Activated CD8-positive, alpha-beta T cell treated with anti-CD3 and anti-CD28 coated beads for 36 hours (primary cell): ENCODE measurements at regions not wholly inside any gene's neighbourhood (a gene's known extent, or its start where the extent isn't known, plus 50 kb on each side); places are given as distances from the start of the nearest gene placed in this dataset.

Source experiments
- ATAC-seq: fragments of 200-7000 bp; cut with Tn5 transposase; one replicate; pipeline ENCODE4 v1.10.0; 2021; ENCODE audit warnings: mild to moderate bottlenecking, moderate library complexity
- CTCF ChIA-PET: fragments of 350-600 bp; sonication (Branson Sonifier 250); formaldehyde crosslinking; loops from one replicate; lab custom pipeline; 2021; ENCODE audit warnings: antibody characterized with exemption; lab: Charles Lee
- POLR2A ChIA-PET: fragments of 350-600 bp; sonication (Branson Sonifier 250); formaldehyde crosslinking; loops from one replicate; lab custom pipeline; 2021; ENCODE audit warnings: antibody characterized with exemption; lab: Charles Lee
- DNase-seq: peaks from one replicate; pipeline ENCODE4 v3.0.0-alpha.2; 2020
- H3K27ac Mint-ChIP-seq: one replicate; pipeline ENCODE4 v1.8.0; 2021; ENCODE audit warnings: mild to moderate bottlenecking, mixed read lengths
- H3K27me3 Mint-ChIP-seq: one replicate; pipeline ENCODE4 v1.8.0; 2021; ENCODE audit warnings: mixed read lengths
- H3K36me3 Mint-ChIP-seq: one replicate; pipeline ENCODE4 v1.8.0; 2021; ENCODE audit warnings: low read depth, mixed read lengths
- H3K4me1 Mint-ChIP-seq: one replicate; pipeline ENCODE4 v1.8.0; 2021; ENCODE audit warnings: low read depth, mixed read lengths
- H3K4me3 Mint-ChIP-seq: one replicate; pipeline ENCODE4 v1.8.0; 2021; ENCODE audit warnings: mild to moderate bottlenecking, moderate library complexity, mixed read lengths
- H3K9me3 Mint-ChIP-seq: one replicate; pipeline ENCODE4 v1.8.0; 2021; ENCODE audit warnings: mixed read lengths
- CTCF ChIP-seq: fragments of 200-600 bp; IDR thresholded peaks from one replicate; pipeline ENCODE4 v1.8.0; 2022; ENCODE audit warnings: antibody characterized with exemption, mild to moderate bottlenecking
- intact Hi-C: fragments of 100-400 bp; cut with micrococcal nuclease; formaldehyde crosslinking; loops from one replicate; pipeline ENCODE4 v1.10.0; 2022

GRCh38 chr6:140824595-140824994, 1308.1 kb upstream of the GJE1 start:
- H3K27me3 Mint-ChIP-seq, result peaks cover 2% of the 10 kb centered on the region
- no peak for TF ChIP-seq CTCF
- H3K36me3 Mint-ChIP-seq, result no peaks in the 10 kb centered on the region
- intact Hi-C loops, result no loop called here
- ChIA-PET POLR2A (no interaction called here), CTCF (no interaction called here)
- no peak overlapping the region for H3K27ac Mint-ChIP-seq
- DNase-seq (no peak), ATAC-seq (no peak)
- H3K4me3 Mint-ChIP-seq, result no peak overlapping the region
- no peaks in the 10 kb centered on the region for H3K4me1 Mint-ChIP-seq
- H3K9me3 Mint-ChIP-seq, result no peaks in the 10 kb centered on the region

- intact Hi-C loops, result no loop called here
- TF ChIP-seq CTCF, result no peak
- H3K36me3 Mint-ChIP-seq, result no peaks in the 10 kb centered on the region
- CTCF ChIA-PET, result no interaction called here
- H3K4me1 Mint-ChIP-seq, result no peaks in the 10 kb centered on the region
- H3K4me3 Mint-ChIP-seq, result no peak overlapping the region
- no peaks in the 10 kb centered on the region for H3K9me3 Mint-ChIP-seq
- DNase-seq (no peak), ATAC-seq (no peak)
- H3K27me3 Mint-ChIP-seq, result peaks cover 2% of the 10 kb centered on the region
- no peak overlapping the region for H3K27ac Mint-ChIP-seq
- POLR2A ChIA-PET, result no interaction called here
These were observed 1311.5 kb upstream of the GJE1 start for GRCh38 chr6:140821196-140821595.

GRCh38 chr6:140817176-140817575, 1315.5 kb upstream of the GJE1 start:
- CTCF ChIA-PET, result interaction anchor here (0.9 kb wide), 1 partner anchor 14 kb away, joined by 3 read pairs; no protein-coding TSS in a partner anchor
- Mint-ChIP-seq H3K9me3 (no peaks in the 10 kb centered on the region), H3K4me1 (no peaks in the 10 kb centered on the region), H3K4me3 (no peak overlapping the region), H3K27ac (no peak overlapping the region), H3K27me3 (peaks cover 2% of the 10 kb centered on the region), H3K36me3 (no peaks in the 10 kb centered on the region)
- ATAC-seq (no peak), DNase-seq (no peak)
- no peak for TF ChIP-seq CTCF
- intact Hi-C loops, result no loop called here
- POLR2A ChIA-PET, result no interaction called here

GRCh38 chr6:140816681-140817080, 1316.0 kb upstream of the GJE1 start:
- Mint-ChIP-seq H3K4me3 (no peak overlapping the region), H3K27ac (no peak overlapping the region), H3K27me3 (peaks cover 2% of the 10 kb centered on the region), H3K36me3 (no peaks in the 10 kb centered on the region), H3K9me3 (no peaks in the 10 kb centered on the region), H3K4me1 (no peaks in the 10 kb centered on the region)
- ChIA-PET CTCF (interaction anchor here (0.9 kb wide), 1 partner anchor 14 kb away, joined by 3 read pairs; no protein-coding TSS in a partner anchor), POLR2A (no interaction called here)
- ATAC-seq (no peak), DNase-seq (no peak)
- intact Hi-C loops, result no loop called here
- TF ChIP-seq CTCF, result no peak

- Mint-ChIP-seq H3K4me3 (no peak overlapping the region), H3K4me1 (peaks cover 6% of the 10 kb centered on the region), H3K9me3 (no peaks in the 10 kb centered on the region), H3K27ac (no peak overlapping the region), H3K27me3 (peaks cover 5% of the 10 kb centered on the region), H3K36me3 (no peaks in the 10 kb centered on the region)
- POLR2A ChIA-PET, result no interaction called here
- CTCF ChIA-PET, result no interaction called here
- intact Hi-C loops, result no loop called here
- ATAC-seq (no peak), DNase-seq (no peak)
- no peak for TF ChIP-seq CTCF
These were observed 1320.1 kb upstream of the GJE1 start for GRCh38 chr6:140812636-140813035.
